CD14-positive monocyte (primary cell): ENCODE measurements at regions not wholly inside any gene's neighbourhood (a gene's known extent, or its start where the extent isn't known, plus 50 kb on each side); places are given as distances from the start of the nearest gene placed in this dataset.

ENCODE experiments used
- DNase-seq, 3 donors: peaks; one replicate each; pipeline ENCODE4 v3.0.0-alpha.2; 2011 to 2022
- H2AFZ ChIP-seq: 2 replicates; pipeline ENCODE4 v1.6.0; 2012; ENCODE audit warnings: mild to moderate bottlenecking, low read depth, low read length, inconsistent platforms; ENCODE audit not compliant: insufficient read depth, poor library complexity, severe bottlenecking
- H3K27ac ChIP-seq, 2 donors: 1 replicate in 1 of 2; 2 replicates in 1 of 2; pipeline ENCODE4 v1.5.1; 2012 to 2013; ENCODE audit warnings: low read length in 2 of 2, control low read depth in 1 of 2, inconsistent platforms in 1 of 2, low read depth in 1 of 2, mild to moderate bottlenecking in 1 of 2
- H3K27me3 ChIP-seq, 2 donors: one replicate each; pipeline versions ENCODE4 v1.6.0 to v1.6.1; 2011 to 2013; ENCODE audit warnings: low read length in 2 of 2; ENCODE audit not compliant: control insufficient read depth in 2 of 2, insufficient read depth in 2 of 2
- H3K36me3 ChIP-seq, 2 donors: replicated peaks in 1 of 2; 1 replicate in 1 of 2; 2 replicates in 1 of 2; pipeline versions ENCODE4 v1.5.1 to v1.6.1; 2012 to 2013; ENCODE audit warnings: low read length in 2 of 2, control low read depth in 1 of 2, inconsistent platforms in 1 of 2, mild to moderate bottlenecking in 1 of 2; ENCODE audit not compliant: insufficient read depth in 2 of 2, control insufficient read depth in 1 of 2
- H3K4me1 ChIP-seq, 2 donors: 1 replicate in 1 of 2; 2 replicates in 1 of 2; pipeline versions ENCODE4 v1.5.1 to v1.6.1; 2012 to 2013; ENCODE audit warnings: low read length in 2 of 2, control low read depth in 1 of 2, inconsistent platforms in 1 of 2, mild to moderate bottlenecking in 1 of 2, moderate library complexity in 1 of 2; ENCODE audit not compliant: insufficient read depth in 2 of 2, control insufficient read depth in 1 of 2
- H3K4me2 ChIP-seq: replicated peaks from 2 replicates; pipeline ENCODE3; 2012; ENCODE audit warnings: low read length, moderate library complexity, mild to moderate bottlenecking; ENCODE audit not compliant: poor library complexity, severe bottlenecking; ENCODE audit errors: extremely low read depth
- H3K4me3 ChIP-seq, 3 experiments: fragments of 200-600 bp in 1 of 3; sonication (generic) in 1 of 3; replicated peaks in 1 of 3; 1 replicate in 2 of 3; 2 replicates in 1 of 3; pipeline ENCODE4 v1.5.1; 2011 to 2013; ENCODE audit warnings: low read length in 3 of 3, mild to moderate bottlenecking in 3 of 3, control low read depth in 2 of 3, low read depth in 2 of 3, inconsistent platforms in 1 of 3, moderate library complexity in 1 of 3
- H3K79me2 ChIP-seq: 2 replicates; pipeline ENCODE4 v1.6.0; 2012; ENCODE audit warnings: mild to moderate bottlenecking, control low read depth, inconsistent platforms, low read length, moderate library complexity; ENCODE audit not compliant: insufficient read depth
- H3K9ac ChIP-seq: 2 replicates; pipeline ENCODE4 v1.6.0; 2017; ENCODE audit warnings: low read length, mild to moderate bottlenecking; ENCODE audit not compliant: insufficient read depth, poor library complexity, severe bottlenecking
- H3K9me3 ChIP-seq, 2 donors: replicated peaks in 1 of 2; 1 replicate in 1 of 2; 2 replicates in 1 of 2; pipeline versions ENCODE4 v1.5.1 to v1.6.1; 2012 to 2013; ENCODE audit warnings: low read length in 2 of 2, control low read depth in 1 of 2; ENCODE audit not compliant: control insufficient read depth in 1 of 2, insufficient read depth in 1 of 2
- H4K20me1 ChIP-seq: 2 replicates; pipeline ENCODE4 v1.6.0; 2012; ENCODE audit warnings: mild to moderate bottlenecking, low read length, control low read depth, moderate library complexity; ENCODE audit not compliant: insufficient read depth
- H3K27ac Mint-ChIP-seq, 7 donors: one replicate each; pipeline ENCODE4 v1.8.0; 2020; ENCODE audit warnings: mild to moderate bottlenecking in 7 of 7, mixed read lengths in 7 of 7, moderate library complexity in 6 of 7, inconsistent platforms in 2 of 7
- H3K27me3 Mint-ChIP-seq, 3 donors: one replicate each; pipeline ENCODE4 v1.8.0; 2021 to 2022; ENCODE audit warnings: low read depth in 3 of 3, mild to moderate bottlenecking in 3 of 3, mixed read lengths in 3 of 3, moderate library complexity in 3 of 3, inconsistent platforms in 1 of 3
- H3K36me3 Mint-ChIP-seq, 2 donors: one replicate each; pipeline ENCODE4 v1.8.0; 2020; ENCODE audit warnings: mixed read lengths in 2 of 2, inconsistent platforms in 1 of 2, mild to moderate bottlenecking in 1 of 2
- H3K4me1 Mint-ChIP-seq: one replicate; pipeline ENCODE4 v1.8.0; 2020; ENCODE audit warnings: mild to moderate bottlenecking, mixed read lengths
- H3K4me3 Mint-ChIP-seq, 2 donors: one replicate each; pipeline ENCODE4 v1.8.0; 2020; ENCODE audit warnings: mild to moderate bottlenecking in 2 of 2, mixed read lengths in 2 of 2, moderate library complexity in 1 of 2
- H3K9me3 Mint-ChIP-seq, 7 donors: one replicate each; pipeline ENCODE4 v1.8.0; 2020 to 2022; ENCODE audit warnings: mixed read lengths in 7 of 7, mild to moderate bottlenecking in 6 of 7, moderate library complexity in 6 of 7, inconsistent platforms in 2 of 7
- WGBS: methylation state at CpG from one replicate; pipeline ENCODE4 v1.1.5; 2013; ENCODE audit warnings: missing lambda C conversion rate; ENCODE audit not compliant: insufficient coverage; 5-methylcytosine and 5-hydroxymethylcytosine counted together
- intact Hi-C, 2 donors: fragments of 100-400 bp; cut with micrococcal nuclease; formaldehyde crosslinking; loops; one replicate each; pipeline versions ENCODE4 v1.15.0 to v1.15.1; 2023
- TF ChIP-seq, protein P1 (sequence below): fragments of 200-600 bp; IDR thresholded peaks from one replicate; pipeline ENCODE4 v1.8.0; 2022; ENCODE audit warnings: antibody characterized with exemption, mild to moderate bottlenecking

DNA sequence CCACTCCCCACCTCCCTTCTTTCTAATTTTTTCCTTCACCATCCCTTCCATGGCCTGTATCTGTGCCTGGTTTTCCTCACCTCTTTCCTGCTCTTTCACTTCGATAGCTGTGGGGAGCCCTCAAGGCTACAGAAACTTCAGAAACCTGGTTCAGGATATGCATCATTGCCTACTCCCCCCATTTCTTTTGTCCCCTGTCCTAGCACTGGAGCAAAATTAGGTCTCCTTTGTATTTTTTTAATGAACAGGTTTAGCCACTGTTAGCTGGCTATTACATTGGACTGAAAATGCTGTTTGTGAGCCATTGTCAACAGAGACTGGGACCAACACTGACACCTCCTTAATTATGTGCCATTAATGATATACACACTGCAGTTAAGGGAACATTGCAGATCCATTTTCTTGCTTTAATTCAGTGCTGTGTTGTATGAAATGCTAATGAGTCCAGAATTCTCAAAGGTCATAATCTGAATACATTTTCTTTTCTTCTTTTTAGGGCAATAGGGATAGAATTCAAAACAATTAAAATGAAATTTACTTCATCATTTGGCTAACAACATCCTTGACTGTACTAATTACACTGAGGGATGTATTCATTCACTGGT, 138.6 kb downstream of the PDCD6IP start:
- Histone ChIP-seq H3K4me1 (no peaks in the 10 kb centered on the region), H3K36me3 (no peaks in the 10 kb centered on the region), H3K79me2 (no peaks in the 10 kb centered on the region), H3K9me3 (no peaks in the 10 kb centered on the region), H4K20me1 (no peaks in the 10 kb centered on the region), H3K27me3 (no peaks in the 10 kb centered on the region), H3K27ac (no peak overlapping the region), H2AFZ (no peak overlapping the region), H3K9ac (no peak overlapping the region), H3K4me2 (no peak overlapping the region), H3K4me3 (no peak overlapping the region)
- no peak for DNase-seq
- TF ChIP-seq, protein P1, sequence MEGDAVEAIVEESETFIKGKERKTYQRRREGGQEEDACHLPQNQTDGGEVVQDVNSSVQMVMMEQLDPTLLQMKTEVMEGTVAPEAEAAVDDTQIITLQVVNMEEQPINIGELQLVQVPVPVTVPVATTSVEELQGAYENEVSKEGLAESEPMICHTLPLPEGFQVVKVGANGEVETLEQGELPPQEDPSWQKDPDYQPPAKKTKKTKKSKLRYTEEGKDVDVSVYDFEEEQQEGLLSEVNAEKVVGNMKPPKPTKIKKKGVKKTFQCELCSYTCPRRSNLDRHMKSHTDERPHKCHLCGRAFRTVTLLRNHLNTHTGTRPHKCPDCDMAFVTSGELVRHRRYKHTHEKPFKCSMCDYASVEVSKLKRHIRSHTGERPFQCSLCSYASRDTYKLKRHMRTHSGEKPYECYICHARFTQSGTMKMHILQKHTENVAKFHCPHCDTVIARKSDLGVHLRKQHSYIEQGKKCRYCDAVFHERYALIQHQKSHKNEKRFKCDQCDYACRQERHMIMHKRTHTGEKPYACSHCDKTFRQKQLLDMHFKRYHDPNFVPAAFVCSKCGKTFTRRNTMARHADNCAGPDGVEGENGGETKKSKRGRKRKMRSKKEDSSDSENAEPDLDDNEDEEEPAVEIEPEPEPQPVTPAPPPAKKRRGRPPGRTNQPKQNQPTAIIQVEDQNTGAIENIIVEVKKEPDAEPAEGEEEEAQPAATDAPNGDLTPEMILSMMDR, result no peak
- no peaks in the 10 kb centered on the region for H3K27me3 Mint-ChIP-seq
- H3K9me3 Mint-ChIP-seq, result peaks cover 6 to 14% (median 10%) of the 10 kb centered on the region in 7 donors
- H3K36me3 Mint-ChIP-seq, result no peaks in the 10 kb centered on the region
- no peak overlapping the region for H3K27ac Mint-ChIP-seq
- peaks cover 11% of the 10 kb centered on the region for H3K4me1 Mint-ChIP-seq
- WGBS, result no CpG with 5 or more reads among the region's 1 CpG
- H3K4me3 Mint-ChIP-seq, result no peak overlapping the region
- intact Hi-C loops, result no loop called here

- no peaks in the 10 kb centered on the region for H3K27me3 Mint-ChIP-seq
- no peak overlapping the region for H2AFZ ChIP-seq
These were observed 139.2 kb downstream of the PDCD6IP start for GRCh38 chr3:33937628-33938027.

More at GRCh38 chr3:33937628-33938027, 139.2 kb downstream of the PDCD6IP start:
- Mint-ChIP-seq H3K36me3 (no peaks in the 10 kb centered on the region), H3K27ac (no peak overlapping the region), H3K4me3 (peak overlapping the region in 1 of 2 donors; percentile 17), H3K9me3 (peaks cover 6 to 14% (median 10%) of the 10 kb centered on the region in 7 donors), H3K4me1 (peaks cover 11% of the 10 kb centered on the region)
- Histone ChIP-seq H3K9me3 (no peaks in the 10 kb centered on the region), H3K4me3 (no peak overlapping the region), H3K9ac (no peak overlapping the region), H3K27me3 (no peaks in the 10 kb centered on the region), H3K4me2 (no peak overlapping the region), H3K79me2 (no peaks in the 10 kb centered on the region), H4K20me1 (no peaks in the 10 kb centered on the region), H3K4me1 (no peaks in the 10 kb centered on the region), H3K36me3 (no peaks in the 10 kb centered on the region), H3K27ac (no peak overlapping the region)
- intact Hi-C loops, result no loop called here
- TF ChIP-seq, protein P1, result no peak
- no CpG with 5 or more reads among the region's 1 CpG for WGBS
- no peak for DNase-seq
